Astrocyte of the cerebellum (primary cell): ENCODE measurements at regions not wholly inside any gene's neighbourhood (a gene's known extent, or its start where the extent isn't known, plus 50 kb on each side); places are given as distances from the start of the nearest gene placed in this dataset.
"Not testable (repeated sequence)": the region's sequence is repeated elsewhere in the genome, so short reads cannot be mapped to it uniquely, and the experiment has no call there.

Experiments used
- DNase-seq: peaks from one replicate; pipeline ENCODE4 v3.0.0-alpha.2; 2011; ENCODE audit warnings: low read depth
- H3K4me3 ChIP-seq: 2 replicates; pipeline ENCODE4 v1.5.1; 2011; ENCODE audit warnings: mild to moderate bottlenecking, low read depth, low read length, moderate library complexity
- CTCF ChIP-seq: IDR thresholded peaks from 2 replicates; pipeline ENCODE4 v1.5.1; 2012; ENCODE audit warnings: low read length, low read depth, moderate library complexity, mild to moderate bottlenecking; ENCODE audit errors: missing control alignments
- in situ Hi-C: cut with HindIII; loops from 2 replicates; pipeline ENCODE4 v1.10.0; 2017; ENCODE audit warnings: low sequenced_read_pairs

DNA sequence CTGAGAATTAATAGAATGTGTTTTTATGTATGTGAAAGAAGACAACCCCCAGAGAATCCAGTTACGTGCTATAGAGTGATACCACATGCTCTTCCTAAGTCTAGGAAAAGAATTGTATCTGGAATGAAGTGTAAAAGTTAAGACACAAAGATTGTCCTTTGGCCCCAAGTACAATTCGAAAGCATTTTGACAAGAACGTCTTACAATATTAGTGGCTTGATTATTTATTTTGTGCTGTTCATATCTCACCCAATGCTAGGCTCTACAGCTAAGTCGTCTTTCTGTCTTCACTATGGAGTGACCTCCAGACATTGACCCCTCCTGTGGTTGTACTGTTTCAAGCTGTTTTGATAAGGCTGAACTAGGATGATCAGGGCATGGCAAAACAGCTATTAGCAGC, 345.7 kb upstream of the C2CD4B start:
- TF ChIP-seq CTCF: no peak
- no peak overlapping the region for H3K4me3 ChIP-seq
- no peak for DNase-seq
- in situ Hi-C loops: no loop called here

DNA sequence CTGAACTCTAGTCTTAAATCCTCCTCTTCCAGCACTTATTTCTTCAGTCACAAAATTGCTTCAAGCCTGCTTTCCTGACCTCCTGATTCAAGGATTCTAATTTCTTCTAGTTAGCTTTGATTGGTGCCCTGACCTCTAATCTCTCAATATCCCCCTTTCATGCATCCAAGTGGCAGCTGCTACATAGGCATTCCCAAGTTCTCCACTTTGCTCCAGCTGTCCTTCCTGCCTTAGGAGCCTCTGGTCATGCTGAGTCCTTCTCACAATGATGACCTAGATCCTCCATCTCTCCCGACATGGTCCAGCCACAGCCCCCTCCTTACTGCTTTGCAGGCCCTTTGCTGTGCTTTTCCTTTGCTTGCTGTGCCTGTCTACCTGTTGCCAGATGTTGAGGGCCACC, 347.8 kb upstream of the C2CD4B start:
- no peak for TF ChIP-seq CTCF
- no peak overlapping the region for H3K4me3 ChIP-seq
- in situ Hi-C loops: no loop called here
- no peak for DNase-seq

- no peak overlapping the region for H3K4me3 ChIP-seq
- no peak for TF ChIP-seq CTCF
- no peak for DNase-seq
- in situ Hi-C loops: no loop called here
These were observed 348.8 kb upstream of the C2CD4B start for GRCh38 chr15:62513893-62514292.

GRCh38 chr15:62515696-62516395, 350.8 kb upstream of the C2CD4B start:
- in situ Hi-C loops: no loop called here
- no peak for TF ChIP-seq CTCF
- DNase-seq: no peak
- H3K4me3 ChIP-seq: no peak overlapping the region

DNA sequence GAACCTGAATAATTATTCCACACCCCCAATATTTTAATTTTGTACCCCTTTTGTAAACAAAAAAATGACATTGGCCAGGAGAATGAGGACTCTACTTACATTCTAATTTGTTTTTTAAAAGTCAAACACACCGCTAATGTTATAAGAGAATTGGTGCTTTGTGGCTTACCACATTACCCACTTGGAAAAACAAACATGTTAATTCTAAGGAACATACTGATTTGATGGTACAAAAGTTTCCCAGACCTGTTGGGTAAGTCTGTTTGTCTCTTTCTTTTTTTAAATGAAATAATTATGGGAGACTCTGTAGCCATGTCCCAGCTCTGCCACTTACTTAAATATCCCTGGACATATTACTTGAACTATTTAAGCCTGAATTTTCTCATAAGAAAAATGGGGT, 352.5 kb upstream of the C2CD4B start:
- DNase-seq: no peak
- in situ Hi-C loops: no loop called here
- TF ChIP-seq CTCF: no peak
- H3K4me3 ChIP-seq: no peak overlapping the region

GRCh38 chr15:62518666-62519065, 353.6 kb upstream of the C2CD4B start:
- DNase-seq, in situ Hi-C loops, H3K4me3 ChIP-seq: not testable (repeated sequence)

GRCh38 chr15:62519900-62520299, 354.8 kb upstream of the C2CD4B start:
- H3K4me3 ChIP-seq: no peak overlapping the region
- no peak for DNase-seq
- in situ Hi-C loops: no loop called here
- TF ChIP-seq CTCF: no peak
